NCI-H2227 (cell line): ENCODE measurements at regions not wholly inside any gene's neighbourhood (a gene's known extent, or its start where the extent isn't known, plus 50 kb on each side); places are given as distances from the start of the nearest gene placed in this dataset.

ENCODE experiments used
- DNase-seq: peaks from one replicate; lab custom pipeline; 2025; ENCODE audit not compliant: unreplicated experiment; lab: John Stamatoyannopoulos, UW

GRCh38 chr4:3364634-3365314, 72.0 kb downstream of the RGS12 start:
- DNase-seq: no peak

DNA sequence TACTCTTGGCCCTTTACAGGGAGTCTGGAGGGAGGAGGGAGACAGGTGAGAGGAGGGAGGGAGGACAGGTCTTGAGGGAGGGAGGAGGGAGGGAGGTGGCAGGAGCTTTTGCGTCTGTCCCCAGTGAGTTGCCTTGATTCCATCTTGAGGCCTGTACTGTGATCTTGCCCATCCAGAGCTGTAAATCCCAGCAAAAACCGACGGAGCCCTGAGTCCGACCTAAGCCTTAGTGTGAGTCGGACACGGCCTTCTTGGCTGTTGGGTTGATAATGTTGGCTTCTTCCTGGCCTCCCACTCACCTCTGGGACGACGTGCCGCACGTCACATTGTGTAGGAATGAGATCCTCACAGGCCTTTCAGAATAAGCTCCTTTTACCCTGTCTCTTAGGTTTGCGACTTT, 72.5 kb downstream of the RGS12 start:
- no peak for DNase-seq

DNA sequence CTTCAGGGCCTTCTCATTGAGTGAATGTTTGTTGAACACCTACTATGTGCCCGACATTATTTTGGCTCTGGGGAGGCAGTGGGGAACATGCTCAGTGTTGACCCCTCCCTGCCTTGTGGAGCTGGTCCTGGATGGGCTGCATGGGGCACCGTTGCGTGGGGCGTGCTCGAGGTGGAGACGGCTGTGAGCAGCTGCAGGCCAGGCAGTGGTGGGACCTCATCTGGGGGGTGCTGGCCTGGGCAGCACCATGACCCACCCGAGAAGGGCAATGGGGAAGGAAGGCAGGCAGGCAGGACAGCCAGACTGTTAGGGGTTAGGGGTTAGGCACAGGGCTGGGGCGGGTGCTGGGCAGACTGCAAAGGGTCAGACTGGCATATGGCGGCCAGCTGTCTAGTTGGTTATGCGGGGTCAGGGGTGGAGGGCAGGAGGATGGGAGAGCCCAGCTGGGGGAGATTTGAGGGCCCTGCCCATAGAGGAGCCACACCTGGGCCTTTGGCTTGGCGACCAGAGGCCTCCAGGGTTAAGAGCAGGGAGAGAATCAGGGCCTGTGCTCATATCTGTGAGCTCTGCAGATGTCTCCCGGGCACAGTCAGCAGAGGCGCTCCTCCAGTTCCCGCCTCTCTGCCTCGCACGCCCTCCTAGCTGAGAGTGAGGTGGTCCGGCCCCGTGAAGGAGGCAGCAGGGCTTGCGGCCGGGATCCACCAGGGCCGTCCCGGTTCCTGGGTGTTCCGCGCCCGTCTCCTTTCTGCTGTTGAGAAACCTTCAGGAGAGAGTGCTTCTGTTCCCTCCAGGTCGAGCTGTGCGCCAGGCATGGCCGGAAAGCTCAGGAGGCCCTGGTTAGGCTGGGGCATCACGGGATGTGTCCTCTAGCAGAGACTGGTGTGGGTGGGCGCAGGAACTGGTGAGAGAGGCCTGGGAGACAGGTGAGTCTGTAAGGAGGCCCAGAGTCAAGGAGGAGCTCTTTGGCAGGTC, 73.3 kb downstream of the RGS12 start:
- no peak for DNase-seq

DNA sequence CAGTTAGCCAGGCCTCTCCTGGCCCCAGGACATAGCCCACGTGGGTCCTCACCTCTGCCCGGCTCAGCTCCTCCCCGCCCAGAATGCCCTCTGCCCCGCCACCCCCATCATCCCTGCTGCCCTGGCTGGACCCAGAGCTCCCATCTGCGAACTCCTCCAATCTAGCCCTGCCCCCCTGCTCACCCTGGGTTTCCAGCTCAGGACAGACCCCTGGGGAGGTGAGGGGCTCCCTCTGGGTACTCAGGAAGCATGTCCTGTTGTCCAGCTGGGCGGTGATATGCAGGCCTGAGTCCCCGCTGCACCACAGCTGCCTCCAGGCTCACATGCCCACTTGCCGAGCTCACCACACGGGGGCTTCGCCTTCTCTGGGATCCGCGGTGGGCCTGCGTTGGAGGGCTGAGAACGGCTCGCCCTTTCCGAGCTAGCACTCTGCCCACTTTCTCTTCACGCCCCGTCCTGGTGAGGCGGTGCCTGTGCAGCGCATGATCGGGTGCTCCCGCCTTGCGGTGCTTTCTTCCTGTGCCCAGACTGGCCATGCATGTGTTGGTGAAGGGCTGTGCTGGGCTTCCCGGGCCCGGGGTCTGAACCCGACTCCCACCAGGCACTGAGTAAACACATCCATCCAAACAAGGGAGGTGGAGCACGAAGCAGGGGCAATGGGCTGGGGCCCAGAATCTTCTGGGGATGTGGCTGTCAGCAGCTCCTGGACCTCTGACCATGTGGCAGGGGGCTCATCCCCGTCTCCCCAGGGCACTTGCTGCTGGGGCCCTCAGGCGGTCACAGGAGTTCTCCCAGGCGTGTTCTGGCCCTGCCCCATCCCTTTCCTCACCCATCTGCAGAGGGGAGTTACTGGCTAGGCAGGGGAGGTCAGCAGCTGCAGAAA, 74.3 kb downstream of the RGS12 start:
- no peak for DNase-seq

- DNase-seq: no peak
These were observed 73.9 kb upstream of the HGFAC start for GRCh38 chr4:3367866-3368265.

- DNase-seq: no peak
These were observed 73.4 kb upstream of the HGFAC start for GRCh38 chr4:3368334-3368733.

DNA sequence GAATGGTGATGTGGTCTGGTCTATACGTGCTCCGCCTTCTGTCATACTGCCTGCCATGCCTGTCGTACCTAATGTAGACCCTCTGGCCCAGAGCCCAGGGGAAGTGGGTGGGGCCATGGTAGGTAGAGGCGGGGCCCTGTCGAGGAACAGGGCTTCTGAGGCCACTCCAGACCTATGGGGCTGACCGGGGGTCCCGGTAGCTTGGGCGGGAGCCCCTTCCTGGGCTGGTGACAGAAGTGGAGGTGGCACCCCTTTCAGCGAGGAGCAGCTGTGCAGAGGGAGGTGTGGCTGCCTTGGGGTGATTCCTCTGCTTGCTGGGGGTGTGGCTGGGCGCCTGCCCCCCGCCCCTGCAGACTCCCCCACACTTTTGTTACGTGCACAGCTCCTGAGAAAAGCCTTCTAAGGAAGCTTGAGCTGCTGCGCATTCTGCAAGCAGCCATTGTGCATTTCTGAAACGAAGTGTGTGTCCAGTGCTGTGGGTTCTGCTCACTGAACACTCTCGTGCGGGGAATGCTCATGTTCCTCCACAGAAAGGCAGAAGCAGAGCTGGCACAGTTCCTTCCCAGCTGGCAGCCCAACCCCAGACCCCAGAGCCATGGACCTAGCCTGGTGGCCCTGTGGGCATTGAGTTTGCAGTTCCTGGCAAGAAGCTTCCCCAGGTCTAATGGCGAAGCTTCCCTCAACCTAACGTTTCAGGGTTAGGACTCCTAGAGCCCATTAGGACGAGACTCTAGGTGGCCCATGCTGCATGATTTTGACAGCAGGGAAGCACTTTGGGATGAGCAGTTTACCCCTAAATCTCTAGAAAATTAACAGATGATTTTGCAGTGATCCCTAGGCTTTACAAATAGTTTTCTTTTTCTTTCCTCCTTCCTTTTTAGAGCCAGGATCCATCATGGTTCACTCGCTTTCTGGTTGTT, 72.7 kb upstream of the HGFAC start:
- DNase-seq: peak; percentile 17

GRCh38 chr4:3369781-3370674, 71.7 kb upstream of the HGFAC start:
- peak; percentile 45 for DNase-seq

GRCh38 chr4:3371033-3372001, 70.5 kb upstream of the HGFAC start:
- DNase-seq: no peak

DNA sequence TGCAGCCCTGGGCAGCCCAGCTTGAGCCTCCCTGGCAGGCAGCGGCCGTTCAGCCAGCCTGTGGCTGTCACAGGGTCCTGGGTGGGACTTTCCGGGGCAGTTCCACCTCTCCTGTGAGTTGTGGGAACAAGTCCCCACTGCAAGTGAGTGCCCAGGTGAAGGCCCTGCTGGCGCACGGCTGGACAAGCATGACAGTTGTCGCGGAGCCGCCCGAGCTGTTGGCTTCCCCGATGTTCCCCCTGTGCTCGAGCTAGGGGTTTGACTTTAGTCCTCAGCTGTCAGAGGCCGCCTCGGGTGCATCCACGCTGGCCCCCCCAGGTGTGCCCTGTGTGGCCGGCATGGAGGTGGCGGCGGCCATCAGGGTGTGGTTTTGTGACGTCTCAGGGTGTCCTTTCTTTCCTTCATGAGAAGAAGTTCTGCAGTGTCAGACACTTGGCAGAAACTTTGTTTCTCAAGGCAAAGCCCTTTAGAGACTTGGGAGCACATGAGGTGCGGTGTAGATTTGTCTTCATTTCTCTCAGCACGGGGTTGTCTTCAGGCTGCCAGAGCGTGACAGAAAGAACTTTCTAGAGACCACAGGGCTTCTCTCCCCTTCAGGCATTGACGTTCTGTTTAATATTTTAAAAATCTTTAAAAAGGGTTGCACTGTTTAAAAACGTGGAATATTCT, 69.4 kb upstream of the HGFAC start:
- DNase-seq: no peak

DNA sequence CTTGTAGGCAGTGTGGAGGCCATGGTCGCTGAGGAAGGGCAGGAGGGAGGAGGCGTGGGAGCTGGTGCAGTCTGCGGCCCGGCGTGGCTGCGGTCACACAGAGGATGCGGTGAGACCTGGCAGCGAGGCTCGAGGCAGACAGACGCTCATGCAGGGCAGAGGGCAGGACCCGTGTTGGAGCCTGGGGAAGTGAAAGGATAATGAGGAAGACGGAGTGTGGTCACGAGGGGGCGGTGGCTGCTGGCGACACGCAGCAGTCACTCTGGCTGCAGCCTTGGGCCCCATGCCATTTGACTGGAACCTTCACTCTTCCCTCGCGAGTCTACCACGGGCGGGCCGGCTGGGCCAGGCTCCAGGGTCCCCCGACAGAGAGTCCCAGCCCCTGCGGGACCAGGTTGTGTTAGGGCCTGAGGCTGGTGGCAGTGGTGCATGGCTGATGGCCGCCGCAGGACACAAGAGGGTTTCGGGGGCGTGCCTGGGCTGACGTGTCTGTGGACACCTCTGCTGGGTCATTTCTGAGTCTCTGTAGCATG, 68.8 kb upstream of the HGFAC start:
- no peak for DNase-seq

- no peak for DNase-seq
These were observed 68.3 kb upstream of the HGFAC start for GRCh38 chr4:3373468-3373867.

- DNase-seq: no peak
These were observed 67.6 kb upstream of the HGFAC start for GRCh38 chr4:3374011-3374645.

- DNase-seq: no peak
These were observed 67.1 kb upstream of the HGFAC start for GRCh38 chr4:3374667-3375066.

GRCh38 chr4:3375688-3376087, 66.1 kb upstream of the HGFAC start:
- DNase-seq: no peak

DNA sequence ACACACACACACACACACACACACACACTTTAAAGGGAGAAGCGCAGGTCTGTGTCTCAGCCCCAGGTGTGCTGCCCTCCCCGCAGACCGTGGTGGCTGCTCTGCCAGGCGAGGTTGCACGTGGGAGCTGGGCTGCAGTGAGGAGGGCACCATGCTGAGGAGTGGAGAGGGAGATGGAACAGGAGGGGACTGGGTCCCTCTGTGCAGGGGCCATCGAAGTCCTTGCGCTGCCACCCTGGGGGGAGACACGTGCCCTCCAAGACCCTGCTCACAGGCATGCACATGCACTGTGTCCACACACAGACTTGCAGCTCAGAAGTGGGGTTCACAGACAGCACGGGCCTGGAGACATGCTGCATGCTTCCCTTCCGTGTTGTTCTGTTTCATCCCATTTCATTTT, 65.5 kb upstream of the HGFAC start:
- no peak for DNase-seq

DNA sequence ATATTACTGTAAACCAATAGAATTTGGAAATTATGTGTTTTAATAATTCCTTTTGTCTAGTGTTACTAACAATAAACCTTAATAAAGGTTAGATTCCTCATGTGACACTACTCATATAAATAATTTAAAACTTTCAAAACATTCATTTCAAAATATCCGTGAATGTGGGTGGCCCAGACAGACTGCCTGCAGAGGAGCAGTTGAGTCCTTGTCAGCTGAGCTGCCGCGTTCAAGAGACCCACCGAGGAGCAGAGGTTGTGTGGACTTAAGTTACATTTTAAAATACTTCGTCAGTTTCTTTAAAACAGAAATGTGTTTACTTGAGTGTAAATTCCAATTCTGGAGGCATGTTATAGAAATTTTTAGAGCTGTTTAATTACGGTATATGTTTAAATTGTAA, 64.2 kb upstream of the HGFAC start:
- DNase-seq: no peak
